ENCODE measurements at regions not wholly inside any gene's neighbourhood (a gene's known extent, or its start where the extent isn't known, plus 50 kb on each side); places are given as distances from the start of the nearest gene placed in this dataset.

DNA sequence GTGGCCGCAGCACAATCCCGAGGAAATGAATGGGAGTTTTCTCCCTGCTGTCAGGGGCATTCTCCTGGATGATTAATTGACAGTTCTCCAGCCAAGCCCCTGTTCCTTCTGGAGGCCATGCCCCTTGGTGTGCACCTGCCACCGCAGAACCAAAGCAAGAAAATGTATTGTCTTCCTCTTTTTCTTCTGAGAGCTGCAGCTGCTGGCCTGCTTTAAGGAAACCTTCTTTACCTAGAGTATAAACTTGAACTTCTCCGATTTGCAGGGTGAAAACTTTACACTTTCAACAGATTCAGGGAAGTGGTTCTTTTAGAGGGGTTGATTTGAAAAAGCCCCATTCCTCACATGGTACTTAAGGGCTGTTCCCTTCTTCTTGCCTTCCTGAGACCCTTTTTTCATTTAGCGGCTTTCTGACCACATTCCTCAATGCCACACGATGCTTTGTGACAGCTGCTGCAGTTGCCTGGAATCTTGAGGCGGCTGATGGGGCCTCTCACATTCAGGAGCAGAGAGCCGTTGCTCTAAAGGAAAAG, 402.8 kb downstream of the TXNL1 start:
- H3K4me3 ChIP-seq (ENCODE audit: low read depth, low read length), result no peak overlapping the region

GRCh38 chr18:56235071-56235470, 403.3 kb downstream of the TXNL1 start:
- H3K4me3 ChIP-seq (ENCODE audit: low read depth, low read length), result no peak overlapping the region

- no peak overlapping the region for H3K4me3 ChIP-seq (ENCODE audit: low read depth, low read length)
These were observed 404.8 kb downstream of the TXNL1 start for GRCh38 chr18:56233595-56233994.

- no peak overlapping the region for H3K4me3 ChIP-seq (ENCODE audit: low read depth, low read length)
These were observed 412.4 kb downstream of the TXNL1 start for GRCh38 chr18:56226025-56226424.

DNA sequence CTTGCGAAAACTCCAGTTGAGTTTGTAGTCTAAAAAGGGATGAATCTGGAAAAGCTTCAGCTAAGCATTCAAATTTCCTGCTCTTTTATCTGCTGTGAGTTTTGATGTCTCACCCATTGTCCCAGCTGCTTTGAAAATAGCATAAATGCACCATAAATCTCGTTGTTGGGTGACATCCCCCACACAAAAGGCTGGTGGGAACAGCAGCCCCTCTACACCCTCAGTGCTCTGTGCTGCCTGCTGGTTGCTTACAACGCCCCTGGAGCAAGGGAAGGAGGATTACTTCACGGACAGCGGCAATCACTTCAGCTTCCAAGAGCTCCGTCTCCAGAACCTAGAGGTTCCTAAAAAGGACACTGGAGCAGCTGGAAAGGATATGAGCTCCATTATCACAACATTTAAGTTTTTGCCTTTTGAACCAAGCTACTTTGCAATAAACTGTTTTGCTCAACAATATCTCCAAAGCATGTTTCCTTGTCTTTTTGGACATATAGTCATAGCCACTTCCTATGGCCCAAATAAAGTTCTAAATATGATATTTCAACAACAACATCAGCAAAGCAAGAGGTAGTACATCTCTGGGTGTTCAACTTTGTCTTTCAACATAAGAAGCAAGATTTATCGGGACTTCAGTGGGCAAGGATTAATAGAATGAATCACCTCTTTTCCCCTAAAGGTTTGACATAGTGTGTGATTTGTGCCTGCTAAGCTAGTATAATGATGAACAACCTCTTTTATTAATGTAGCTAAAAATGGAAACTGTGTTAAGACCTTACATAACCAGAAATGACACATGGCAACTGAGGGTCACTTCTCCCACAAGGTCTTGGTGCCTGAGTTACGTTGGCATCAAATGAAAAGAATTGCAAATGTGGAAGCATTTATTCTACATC, 413.5 kb downstream of the TXNL1 start:
- H3K4me3 ChIP-seq (ENCODE audit: low read depth, low read length), result no peak overlapping the region

- H3K4me3 ChIP-seq (ENCODE audit: low read depth, low read length), result no peak overlapping the region
These were observed 417.0 kb downstream of the TXNL1 start for GRCh38 chr18:56221195-56222065.

- H3K4me3 ChIP-seq (ENCODE audit: low read depth, low read length), result no peak overlapping the region
These were observed 421.0 kb downstream of the TXNL1 start for GRCh38 chr18:56217406-56217805.

DNA sequence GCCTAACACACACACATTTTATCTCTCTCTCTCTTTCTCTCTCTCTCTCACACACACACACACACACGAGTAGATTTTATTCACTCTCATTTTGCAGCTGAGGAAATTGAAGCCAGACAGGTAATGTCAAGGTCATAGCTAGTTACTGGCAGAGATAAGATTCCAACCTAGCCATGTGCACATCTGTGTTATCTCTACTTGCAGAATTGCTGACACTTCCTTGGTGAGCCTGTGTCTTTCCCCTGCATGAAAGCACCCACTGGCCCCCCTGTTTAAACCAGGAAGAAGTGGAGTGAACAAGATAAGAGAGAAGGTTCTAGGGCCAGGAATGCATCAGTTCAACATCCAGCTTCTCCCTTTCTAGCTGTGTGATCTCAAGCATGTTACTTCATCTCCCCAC, 423.7 kb downstream of the TXNL1 start:
- H3K4me3 ChIP-seq (ENCODE audit: low read depth, low read length), result no peak overlapping the region

GRCh38 chr18:56210520-56210919, 427.9 kb downstream of the TXNL1 start:
- no peak overlapping the region for H3K4me3 ChIP-seq (ENCODE audit: low read depth, low read length)

- H3K4me3 ChIP-seq (ENCODE audit: low read depth, low read length), result no peak overlapping the region
These were observed 430.4 kb downstream of the TXNL1 start for GRCh38 chr18:56207989-56208388.

GRCh38 chr18:56204052-56204451, 434.3 kb downstream of the TXNL1 start:
- H3K4me3 ChIP-seq (ENCODE audit: low read depth, low read length), result no peak overlapping the region

GRCh38 chr18:56202678-56203077, 435.7 kb downstream of the TXNL1 start:
- H3K4me3 ChIP-seq (ENCODE audit: low read depth, low read length), result no peak overlapping the region

DNA sequence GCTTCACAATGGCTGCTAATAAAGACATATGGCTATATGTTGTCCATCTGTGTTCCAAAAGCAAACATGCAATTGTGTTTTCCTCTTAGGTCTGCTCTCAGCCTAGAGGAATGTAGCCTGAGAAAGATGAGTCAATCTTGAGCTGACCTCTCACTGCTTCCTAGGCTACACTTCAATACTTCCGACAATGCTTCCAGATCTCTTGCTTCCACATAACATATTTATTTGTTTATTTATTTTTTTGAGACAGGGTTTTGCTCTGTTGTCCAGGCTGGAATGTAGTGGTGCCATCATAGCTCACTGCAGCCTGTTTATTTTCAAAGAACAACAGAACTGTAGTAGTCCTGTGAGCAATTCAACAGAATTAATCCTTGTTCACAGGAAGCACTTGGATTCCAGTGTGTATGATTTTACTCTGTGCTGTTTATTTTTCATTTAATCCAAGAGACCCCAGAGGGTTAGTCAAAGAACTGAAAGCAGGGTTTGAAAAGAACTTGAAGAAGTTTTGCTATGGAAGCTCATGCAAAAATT, 437.9 kb downstream of the TXNL1 start:
- no peak overlapping the region for H3K4me3 ChIP-seq (ENCODE audit: low read depth, low read length)

GRCh38 chr18:56199580-56200330, 438.6 kb downstream of the TXNL1 start:
- H3K4me3 ChIP-seq (ENCODE audit: low read depth, low read length), result no peak overlapping the region

GRCh38 chr18:56197241-56197859, 441.0 kb downstream of the TXNL1 start:
- H3K4me3 ChIP-seq (ENCODE audit: low read depth, low read length), result no peak overlapping the region

- no peak overlapping the region for H3K4me3 ChIP-seq (ENCODE audit: low read depth, low read length)
These were observed 441.7 kb downstream of the TXNL1 start for GRCh38 chr18:56196495-56197225.

- H3K4me3 ChIP-seq (ENCODE audit: low read depth, low read length), result no peak overlapping the region
These were observed 447.1 kb downstream of the TXNL1 start for GRCh38 chr18:56191334-56191733.

DNA sequence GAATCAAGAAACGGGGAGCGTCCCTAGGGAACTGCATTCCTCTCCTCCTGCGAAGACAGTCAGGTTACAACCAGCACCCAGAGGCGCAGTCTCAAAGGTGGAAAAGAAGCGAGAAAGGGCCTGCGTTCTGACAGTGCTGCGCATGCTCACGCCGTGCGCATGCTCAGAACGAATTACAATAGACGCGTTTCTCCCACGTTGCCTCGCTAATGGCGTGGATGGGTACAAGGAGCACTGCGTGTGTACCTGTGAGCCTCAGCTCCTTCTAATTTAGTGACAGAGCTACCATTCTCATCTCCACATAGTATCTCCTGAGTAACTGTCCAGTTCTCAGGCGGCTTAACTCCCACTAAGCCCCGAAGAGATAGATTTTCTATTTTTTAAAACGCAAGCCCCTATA, 448.8 kb downstream of the TXNL1 start:
- no peak overlapping the region for H3K4me3 ChIP-seq (ENCODE audit: low read depth, low read length)

DNA sequence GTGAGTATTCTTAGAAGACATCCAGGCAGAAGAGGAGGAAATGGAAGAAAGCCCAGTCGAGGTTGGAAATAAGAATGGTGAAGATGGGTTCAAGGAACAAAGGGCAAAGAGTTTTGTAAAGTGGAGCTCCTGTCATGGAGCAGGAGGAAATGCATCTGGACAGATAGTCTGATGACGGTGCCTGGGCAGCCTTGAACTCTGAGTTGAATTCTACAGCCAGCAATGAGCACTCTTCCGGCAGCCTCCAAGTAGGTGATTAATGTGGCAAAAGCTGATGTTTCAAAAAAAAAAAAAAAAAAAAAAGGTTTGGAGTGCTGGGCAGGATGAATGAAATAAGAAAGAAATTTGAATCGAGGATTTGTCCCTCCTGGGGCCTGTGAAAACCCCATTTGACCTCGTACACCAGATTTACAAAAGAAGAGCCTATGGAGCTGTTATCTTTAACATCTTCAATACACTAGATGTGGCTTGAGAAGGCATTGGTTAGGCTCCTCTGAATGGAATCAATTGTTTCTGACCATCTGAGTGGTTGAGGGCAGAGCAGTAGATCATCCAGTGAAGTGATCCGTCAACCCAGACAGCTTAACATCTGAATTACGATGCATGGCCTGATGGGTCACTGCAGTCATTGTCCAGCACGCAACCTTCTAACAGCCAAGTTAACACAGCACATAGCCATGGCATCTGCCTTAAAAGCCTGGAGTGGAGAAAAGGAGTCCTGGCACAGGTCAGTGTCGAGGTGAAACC, 449.7 kb downstream of the TXNL1 start:
- H3K4me3 ChIP-seq (ENCODE audit: low read depth, low read length), result no peak overlapping the region
